Caco-2 (cell line): ENCODE measurements at regions not wholly inside any gene's neighbourhood (a gene's known extent, or its start where the extent isn't known, plus 50 kb on each side); places are given as distances from the start of the nearest gene placed in this dataset.

Experiments
- BruUV-seq: library from RNA; stranded (reverse); fragments of 400-500 nt; replicated peaks from 2 replicates; lab custom pipeline; 2021; lab: Mats Ljungman, UMichigan
- CTCF ChIA-PET: fragments of 300-600 bp; sonication (Branson Sonifier 250); formaldehyde crosslinking; loops from one replicate; lab custom pipeline; 2022; ENCODE audit warnings: antibody characterized with exemption; lab: Charles Lee
- POLR2A ChIA-PET: fragments of 300-600 bp; sonication (Branson Sonifier 250); formaldehyde crosslinking; loops from one replicate; lab custom pipeline; 2022; ENCODE audit warnings: antibody characterized with exemption; lab: Charles Lee
- DNase-seq, 2 experiments: peaks; one replicate each; pipeline versions ENCODE4 v3.0.0 to v3.0.0-alpha.2; 2020 to 2022
- H3K27me3 ChIP-seq: replicated peaks from 2 replicates; pipeline ENCODE4 v1.6.0; 2011; ENCODE audit warnings: low read length; ENCODE audit not compliant: control insufficient read depth, insufficient read depth
- H3K36me3 ChIP-seq: 2 replicates; pipeline ENCODE4 v1.5.1; 2011; ENCODE audit warnings: low read length; ENCODE audit not compliant: control insufficient read depth, insufficient read depth
- H3K4me1 ChIP-seq: fragments of 250-450 bp; sonication (Bioruptor Pico); 2 replicates; pipeline ENCODE4 v1.5.1; 2020; ENCODE audit warnings: mild to moderate bottlenecking
- H3K4me3 ChIP-seq: 2 replicates; pipeline ENCODE4 v1.5.1; 2011; ENCODE audit warnings: low read depth, mild to moderate bottlenecking, control low read depth, low read length
- H3K9me3 ChIP-seq: fragments of 250-450 bp; sonication (Bioruptor Pico); 2 replicates; pipeline ENCODE4 v1.5.1; 2020; ENCODE audit warnings: mild to moderate bottlenecking, moderate library complexity
- H3K27ac Mint-ChIP-seq: one replicate; pipeline ENCODE4 v1.8.0; 2022; ENCODE audit warnings: mixed read lengths; ENCODE audit not compliant: unreplicated experiment
- H3K27me3 Mint-ChIP-seq: one replicate; pipeline ENCODE4 v1.8.0; 2022; ENCODE audit warnings: mixed read lengths; ENCODE audit not compliant: insufficient read depth, unreplicated experiment
- H3K36me3 Mint-ChIP-seq: one replicate; pipeline ENCODE4 v1.8.0; 2022; ENCODE audit warnings: mild to moderate bottlenecking, mixed read lengths; ENCODE audit not compliant: insufficient read depth, unreplicated experiment
- H3K4me1 Mint-ChIP-seq: one replicate; pipeline ENCODE4 v1.8.0; 2022; ENCODE audit warnings: low read depth, mixed read lengths; ENCODE audit not compliant: unreplicated experiment
- H3K4me3 Mint-ChIP-seq: one replicate; pipeline ENCODE4 v1.8.0; 2022; ENCODE audit warnings: mild to moderate bottlenecking, moderate library complexity, mixed read lengths; ENCODE audit not compliant: unreplicated experiment
- H3K9me3 Mint-ChIP-seq: one replicate; pipeline ENCODE4 v1.8.0; 2022; ENCODE audit warnings: mixed read lengths; ENCODE audit not compliant: unreplicated experiment
- CTCF ChIP-seq, 2 experiments: fragments of 200-600 bp in 1 of 2; IDR thresholded peaks; 1 replicate in 1 of 2; 2 replicates in 1 of 2; pipeline versions ENCODE4 v1.5.1 to v1.8.0; 2011 to 2022; ENCODE audit warnings: antibody characterized with exemption in 1 of 2, control low read depth in 1 of 2, inconsistent platforms in 1 of 2, low read depth in 1 of 2, low read length in 1 of 2, mild to moderate bottlenecking in 1 of 2, moderate library complexity in 1 of 2; ENCODE audit not compliant: insufficient read depth in 1 of 2, severe bottlenecking in 1 of 2, unreplicated experiment in 1 of 2
- intact Hi-C: fragments of 100-400 bp; cut with micrococcal nuclease; formaldehyde crosslinking; loops from one replicate; pipeline ENCODE4 v1.10.0; 2022; ENCODE audit not compliant: unreplicated experiment

- Histone ChIP-seq H3K36me3 (no peaks in the 10 kb centered on the region), H3K27me3 (no peaks in the 10 kb centered on the region), H3K4me1 (no peaks in the 10 kb centered on the region), H3K9me3 (no peaks in the 10 kb centered on the region), H3K4me3 (no peak overlapping the region)
- no TSS peak for BruUV-seq
- no peak for DNase-seq
- Mint-ChIP-seq H3K36me3 (no peaks in the 10 kb centered on the region), H3K27ac (no peak overlapping the region), H3K9me3 (no peaks in the 10 kb centered on the region), H3K4me3 (no peak overlapping the region), H3K27me3 (peaks cover 3% of the 10 kb centered on the region), H3K4me1 (no peaks in the 10 kb centered on the region)
- intact Hi-C loops, result no loop called here
- ChIA-PET CTCF (no interaction called here), POLR2A (no interaction called here)
- no peak for TF ChIP-seq CTCF (IDR thresholded peaks at IDR 0.05; ENCODE audit: insufficient read depth in 1 of 2, low read depth in 1 of 2, low read length in 1 of 2, severe bottlenecking in 1 of 2, unreplicated experiment in 1 of 2)
Observed at GRCh38 chr2:17326717-17327116, 191.5 kb downstream of the RAD51AP2 start.

- POLR2A ChIA-PET, result no interaction called here
- intact Hi-C loops, result no loop called here
- H3K4me3 ChIP-seq, result no peak overlapping the region
- BruUV-seq, result no TSS peak
- CTCF ChIA-PET, result no interaction called here
- no peaks in the 10 kb centered on the region for H3K27me3 ChIP-seq
- DNase-seq, result no peak
- H3K36me3 Mint-ChIP-seq, result no peaks in the 10 kb centered on the region
- H3K27me3 Mint-ChIP-seq, result no peaks in the 10 kb centered on the region
- TF ChIP-seq CTCF (IDR thresholded peaks at IDR 0.05; ENCODE audit: insufficient read depth in 1 of 2, low read depth in 1 of 2, low read length in 1 of 2, severe bottlenecking in 1 of 2, unreplicated experiment in 1 of 2), result no peak
- H3K9me3 Mint-ChIP-seq, result no peaks in the 10 kb centered on the region
- no peaks in the 10 kb centered on the region for H3K36me3 ChIP-seq
- no peaks in the 10 kb centered on the region for H3K9me3 ChIP-seq
- H3K4me3 Mint-ChIP-seq, result no peak overlapping the region
- no peak overlapping the region for H3K27ac Mint-ChIP-seq
- H3K4me1 ChIP-seq, result no peaks in the 10 kb centered on the region
- no peaks in the 10 kb centered on the region for H3K4me1 Mint-ChIP-seq
Observed at GRCh38 chr2:17323697-17324096, 194.5 kb downstream of the RAD51AP2 start.

GRCh38 chr2:17322461-17322860 is 195.8 kb downstream of the RAD51AP2 start:
- Mint-ChIP-seq H3K27ac (no peak overlapping the region), H3K9me3 (no peaks in the 10 kb centered on the region)
- BruUV-seq, result no TSS peak

More at GRCh38 chr2:17322461-17322860, 195.8 kb downstream of the RAD51AP2 start:
- TF ChIP-seq CTCF (IDR thresholded peaks at IDR 0.05; ENCODE audit: insufficient read depth in 1 of 2, low read depth in 1 of 2, low read length in 1 of 2, severe bottlenecking in 1 of 2, unreplicated experiment in 1 of 2), result no peak
- no peak overlapping the region for H3K4me3 Mint-ChIP-seq
- intact Hi-C loops, result no loop called here
- no peaks in the 10 kb centered on the region for H3K27me3 Mint-ChIP-seq
- no peak for DNase-seq
- POLR2A ChIA-PET, result no interaction called here
- H3K36me3 Mint-ChIP-seq, result no peaks in the 10 kb centered on the region
- no peaks in the 10 kb centered on the region for H3K36me3 ChIP-seq
- H3K27me3 ChIP-seq, result no peaks in the 10 kb centered on the region
- CTCF ChIA-PET, result no interaction called here
- H3K4me1 Mint-ChIP-seq, result no peaks in the 10 kb centered on the region
- no peaks in the 10 kb centered on the region for H3K9me3 ChIP-seq
- H3K4me1 ChIP-seq, result no peaks in the 10 kb centered on the region
- H3K4me3 ChIP-seq, result no peak overlapping the region
